ENCODE measurements at regions not wholly inside any gene's neighbourhood (a gene's known extent, or its start where the extent isn't known, plus 50 kb on each side); places are given as distances from the start of the nearest gene placed in this dataset.
A peak's percentile ranks its signal among the peaks of the same experiment; 100 is the strongest.
"Not testable (repeated sequence)": the region's sequence is repeated elsewhere in the genome, so short reads cannot be mapped to it uniquely, and the experiment has no call there.

GRCh38 chr2:221999166-221999565, 299.6 kb downstream of the PAX3 start:
- no peak for DNase-seq (ENCODE audit: low read depth)

- DNase-seq (ENCODE audit: low read depth), result no peak
These were observed 301.1 kb downstream of the PAX3 start for GRCh38 chr2:221997683-221998082.

GRCh38 chr2:221997100-221997499, 301.7 kb downstream of the PAX3 start:
- DNase-seq (ENCODE audit: low read depth), result peak; percentile 91

- DNase-seq (ENCODE audit: low read depth), result no peak
These were observed 303.9 kb downstream of the PAX3 start for GRCh38 chr2:221994926-221995325.

- DNase-seq (ENCODE audit: low read depth), result not testable (repeated sequence)
These were observed 314.4 kb downstream of the PAX3 start for GRCh38 chr2:221984376-221984775.

- no peak for DNase-seq (ENCODE audit: low read depth)
These were observed 316.8 kb downstream of the PAX3 start for GRCh38 chr2:221981912-221982470.

- DNase-seq (ENCODE audit: low read depth), result peak; percentile 31
These were observed 323.6 kb downstream of the PAX3 start for GRCh38 chr2:221975151-221975550.

GRCh38 chr2:221973902-221974301, 324.9 kb downstream of the PAX3 start:
- no peak for DNase-seq (ENCODE audit: low read depth)

- no peak for DNase-seq (ENCODE audit: low read depth)
These were observed 325.3 kb downstream of the PAX3 start for GRCh38 chr2:221973502-221973901.

- no peak for DNase-seq (ENCODE audit: low read depth)
These were observed 325.9 kb downstream of the PAX3 start for GRCh38 chr2:221972813-221973478.

GRCh38 chr2:221970389-221970788, 328.4 kb downstream of the PAX3 start:
- no peak for DNase-seq (ENCODE audit: low read depth)

- DNase-seq (ENCODE audit: low read depth), result no peak
These were observed 329.0 kb downstream of the PAX3 start for GRCh38 chr2:221969830-221970144.

- peak; percentile 47 for DNase-seq (ENCODE audit: low read depth)
These were observed 329.5 kb downstream of the PAX3 start for GRCh38 chr2:221969087-221969829.

GRCh38 chr2:221962186-221962585, 336.6 kb downstream of the PAX3 start:
- DNase-seq (ENCODE audit: low read depth), result peak; percentile 48

GRCh38 chr2:221961561-221961960, 337.2 kb downstream of the PAX3 start:
- DNase-seq (ENCODE audit: low read depth), result no peak

GRCh38 chr2:221958224-221958623, 340.6 kb downstream of the PAX3 start:
- DNase-seq (ENCODE audit: low read depth), result peak; percentile 45

GRCh38 chr2:221948076-221948475, 350.7 kb downstream of the PAX3 start:
- DNase-seq (ENCODE audit: low read depth), result no peak

GRCh38 chr2:221944452-221944851, 354.3 kb downstream of the PAX3 start:
- DNase-seq (ENCODE audit: low read depth), result not testable (repeated sequence)

GRCh38 chr2:221943076-221943810, 355.6 kb downstream of the PAX3 start:
- DNase-seq (ENCODE audit: low read depth), result peak; percentile 94

GRCh38 chr2:221931251-221931991, 359.3 kb upstream of the EPHA4 start:
- no peak for DNase-seq (ENCODE audit: low read depth)

- DNase-seq (ENCODE audit: low read depth), result peak; percentile 31
These were observed 357.2 kb upstream of the EPHA4 start for GRCh38 chr2:221929259-221929658.

- DNase-seq (ENCODE audit: low read depth), result no peak
These were observed 354.2 kb upstream of the EPHA4 start for GRCh38 chr2:221926327-221926726.
